Stimulated activated CD8-positive, alpha-beta memory T cell treated with anti-CD3 and anti-CD28 coated beads, Interleukin-7, amount 100 ng/mL, for 24 hours (primary cell): ENCODE measurements at regions not wholly inside any gene's neighbourhood (a gene's known extent, or its start where the extent isn't known, plus 50 kb on each side); places are given as distances from the start of the nearest gene placed in this dataset.

ENCODE experiments used
- DNase-seq: peaks from one replicate; pipeline ENCODE4 v3.0.0-alpha.2; 2020; ENCODE audit warnings: low read depth

DNA sequence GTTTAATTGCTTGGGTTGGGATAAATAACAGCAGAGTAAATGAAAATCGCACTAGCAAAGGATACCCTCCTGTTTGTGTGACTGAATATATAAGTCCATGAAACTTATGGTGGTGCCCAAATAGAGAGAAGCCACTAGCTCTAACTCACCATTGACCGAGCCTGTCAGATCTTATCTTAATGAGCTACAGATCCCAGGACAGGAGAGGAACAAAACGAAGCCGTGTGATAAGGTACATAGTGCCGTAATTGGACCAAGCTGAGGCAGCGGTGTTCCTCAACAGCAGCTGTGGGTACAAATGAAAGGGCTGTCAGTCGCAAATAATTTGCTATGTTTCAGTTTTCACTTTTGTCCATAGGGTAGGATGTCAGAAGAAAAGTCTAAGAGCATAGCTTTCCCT, 276.1 kb downstream of the PTBP2 start:
- no peak for DNase-seq

- no peak for DNase-seq
These were observed 276.9 kb downstream of the PTBP2 start for GRCh38 chr1:96998466-96998865.

DNA sequence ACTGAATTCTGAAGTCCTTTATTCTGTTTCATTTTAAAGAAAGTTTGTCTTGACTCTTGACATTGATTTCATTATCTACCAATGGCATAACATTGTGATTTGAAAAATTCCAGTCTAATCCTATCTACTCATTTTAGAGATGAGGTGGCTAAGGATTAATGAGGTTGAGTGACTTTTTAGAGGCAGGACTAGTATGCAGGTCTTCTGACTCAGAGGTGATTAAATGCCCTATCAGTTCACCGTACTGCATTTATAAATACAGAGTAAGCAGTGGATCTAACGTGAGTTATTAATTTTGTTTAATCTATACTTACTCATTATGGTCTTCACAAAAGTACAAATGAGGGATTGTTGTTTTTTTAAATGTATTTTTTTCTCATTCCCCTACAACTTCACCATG, 277.6 kb downstream of the PTBP2 start:
- DNase-seq = no peak

DNA sequence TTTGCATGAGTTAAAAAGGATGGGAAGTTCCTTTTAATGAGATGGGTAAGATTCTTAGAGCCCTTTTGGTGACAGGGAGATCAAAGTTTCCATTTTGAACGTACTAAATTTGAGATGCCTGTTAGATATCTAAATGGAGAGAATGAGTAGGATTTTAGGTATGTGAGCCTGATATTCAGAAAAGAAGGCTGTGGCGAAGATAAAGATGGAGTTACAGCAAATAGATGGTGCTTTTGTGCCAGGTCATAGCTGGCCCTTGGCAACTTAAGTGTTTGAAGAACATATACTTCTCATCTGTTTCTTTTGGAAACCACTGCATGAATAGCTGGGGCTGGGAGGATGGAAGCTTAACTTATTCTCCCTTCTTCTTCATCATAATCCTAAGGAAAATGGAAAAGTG, 282.5 kb downstream of the PTBP2 start:
- DNase-seq = no peak

GRCh38 chr1:97004743-97005142, 283.2 kb downstream of the PTBP2 start:
- DNase-seq = no peak

DNA sequence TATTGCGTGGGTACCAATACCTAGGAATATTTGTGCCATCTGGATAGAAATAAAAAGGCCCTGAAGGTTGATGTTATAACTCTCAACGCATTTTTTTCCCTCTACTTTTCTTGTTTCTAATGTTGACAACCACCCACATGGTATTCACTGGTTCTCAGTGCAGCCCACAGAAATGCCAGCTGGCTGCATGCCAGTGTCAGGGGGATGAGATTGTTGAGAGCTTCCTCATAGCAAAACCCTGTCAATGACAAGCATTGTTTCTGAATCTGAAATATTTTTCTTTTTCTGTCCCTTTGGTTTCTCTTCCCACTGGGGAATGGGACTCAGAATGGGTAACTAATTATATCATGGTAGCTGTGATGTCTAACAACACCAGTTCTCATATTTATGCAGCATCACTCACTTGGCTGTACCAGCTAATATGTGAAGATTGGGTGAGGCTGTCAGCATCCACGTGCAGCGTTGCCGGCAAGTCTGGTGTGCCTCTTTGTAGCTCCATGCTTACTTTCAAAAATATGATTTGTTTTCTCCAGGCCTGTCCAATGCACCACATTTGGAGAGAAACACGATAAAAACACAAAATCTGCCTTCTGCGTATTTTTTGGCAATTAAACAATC, 284.6 kb downstream of the PTBP2 start:
- DNase-seq = no peak

GRCh38 chr1:97007840-97008604, 286.4 kb downstream of the PTBP2 start:
- no peak for DNase-seq

DNA sequence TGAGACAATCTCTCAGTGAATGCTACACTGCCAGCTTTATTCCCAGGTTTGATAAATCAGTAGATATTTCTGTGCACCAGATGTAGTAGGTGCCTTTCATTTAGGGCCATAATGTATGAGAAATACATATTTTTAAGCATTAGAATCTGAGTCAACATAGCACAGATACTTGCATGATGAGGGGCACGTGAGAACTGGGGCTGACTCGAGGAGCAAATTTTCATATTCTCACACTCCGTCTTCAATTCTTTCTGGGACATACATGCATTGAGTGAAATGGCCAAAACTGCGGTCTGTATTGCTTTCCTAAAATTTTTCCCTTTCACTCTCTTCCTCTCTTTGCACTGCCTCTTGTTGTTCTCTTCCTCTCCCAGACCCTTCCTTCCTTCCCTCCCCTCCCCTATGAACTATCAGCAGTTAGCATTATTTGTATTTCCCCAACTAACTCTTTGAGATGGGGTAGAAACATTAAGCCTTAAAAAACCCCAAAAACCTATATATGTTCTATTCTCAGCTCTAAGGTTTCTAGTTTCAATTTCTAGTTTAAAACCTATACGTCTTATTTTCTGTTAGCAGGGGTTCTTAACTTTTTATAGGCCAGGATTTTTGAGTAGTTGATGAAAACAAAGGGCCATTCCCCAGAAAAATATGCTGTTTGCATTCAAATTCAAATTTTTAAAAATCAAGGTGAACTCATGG, 289.1 kb downstream of the PTBP2 start:
- no peak for DNase-seq

GRCh38 chr1:97013136-97013535, 291.6 kb downstream of the PTBP2 start:
- no peak for DNase-seq

DNA sequence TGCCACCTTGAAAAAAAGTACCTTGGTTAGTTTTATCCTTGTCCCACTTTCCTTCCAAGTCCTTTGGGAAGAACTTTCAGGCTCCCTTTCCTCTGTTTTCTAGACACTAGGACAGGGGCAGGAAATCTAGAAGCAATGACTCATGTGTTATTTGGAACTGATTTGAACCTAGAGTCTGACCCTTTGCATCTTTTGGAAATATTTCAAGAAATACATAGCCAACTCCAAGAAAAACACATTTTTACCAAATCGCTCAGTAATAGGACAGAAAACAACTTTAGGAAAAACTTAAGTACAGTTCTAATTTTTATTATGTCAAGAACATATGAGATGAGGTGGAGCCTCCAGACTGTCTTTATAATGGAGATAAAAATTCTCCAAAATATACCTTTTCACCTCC, 292.4 kb downstream of the PTBP2 start:
- DNase-seq = no peak

DNA sequence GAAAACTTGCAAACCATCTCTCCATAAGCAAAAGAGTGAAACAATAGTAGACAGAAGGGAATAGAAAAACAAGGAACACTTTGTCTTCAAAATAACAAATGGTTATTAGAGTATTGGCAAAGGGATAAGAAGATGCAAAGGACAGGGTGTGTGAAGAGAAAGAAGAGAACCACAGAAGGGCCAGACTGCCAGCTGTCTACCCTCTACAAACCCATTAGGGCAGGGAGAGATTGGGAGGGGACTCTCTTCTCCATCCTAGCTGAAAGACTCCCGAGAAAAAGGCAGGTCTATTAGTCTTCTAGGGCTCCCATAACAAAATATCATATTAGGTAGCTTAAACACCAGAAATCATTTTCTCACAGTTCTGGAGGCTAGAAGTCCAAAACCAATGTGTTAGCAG, 292.8 kb downstream of the PTBP2 start:
- no peak for DNase-seq

DNA sequence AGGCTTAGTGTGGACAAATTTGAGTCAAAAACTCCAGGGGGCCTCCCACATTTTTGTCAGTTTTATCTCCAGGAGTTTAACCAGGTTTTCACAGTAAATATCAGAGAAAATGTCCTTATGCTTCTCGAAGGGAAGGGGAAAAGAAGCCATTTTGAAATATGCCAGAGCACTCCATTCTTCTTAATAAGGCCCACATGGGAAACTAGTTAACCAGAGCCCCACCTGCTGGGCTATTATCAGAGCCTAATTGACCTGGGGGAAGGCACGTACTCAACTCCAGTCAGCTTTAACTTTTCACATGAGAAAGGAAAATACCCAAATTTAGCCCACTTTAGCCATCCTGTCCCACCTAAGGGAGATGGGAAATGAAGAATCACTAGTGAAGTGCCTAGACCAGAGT, 296.3 kb downstream of the PTBP2 start:
- no peak for DNase-seq
